Activated T-cell treated with anti-CD3 and anti-CD28 coated beads for 1 hour (primary cell): ENCODE measurements at regions not wholly inside any gene's neighbourhood (a gene's known extent, or its start where the extent isn't known, plus 50 kb on each side); places are given as distances from the start of the nearest gene placed in this dataset.
"Not testable (repeated sequence)": the region's sequence is repeated elsewhere in the genome, so short reads cannot be mapped to it uniquely, and the experiment has no call there.

ENCODE experiments used
- DNase-seq: peaks from one replicate; pipeline ENCODE4 v3.0.0-alpha.2; 2020; ENCODE audit warnings: low read depth

GRCh38 chr4:38470735-38471262 lies 193.2 kb upstream of the KLF3 start:
- DNase-seq = no peak

GRCh38 chr4:38482696-38483095 lies 181.3 kb upstream of the KLF3 start:
- no peak for DNase-seq

GRCh38 chr4:38483628-38484027 lies 180.4 kb upstream of the KLF3 start:
- DNase-seq = not testable (repeated sequence)

- DNase-seq = no peak
These were observed 174.8 kb upstream of the KLF3 start for GRCh38 chr4:38489011-38489861.

DNA sequence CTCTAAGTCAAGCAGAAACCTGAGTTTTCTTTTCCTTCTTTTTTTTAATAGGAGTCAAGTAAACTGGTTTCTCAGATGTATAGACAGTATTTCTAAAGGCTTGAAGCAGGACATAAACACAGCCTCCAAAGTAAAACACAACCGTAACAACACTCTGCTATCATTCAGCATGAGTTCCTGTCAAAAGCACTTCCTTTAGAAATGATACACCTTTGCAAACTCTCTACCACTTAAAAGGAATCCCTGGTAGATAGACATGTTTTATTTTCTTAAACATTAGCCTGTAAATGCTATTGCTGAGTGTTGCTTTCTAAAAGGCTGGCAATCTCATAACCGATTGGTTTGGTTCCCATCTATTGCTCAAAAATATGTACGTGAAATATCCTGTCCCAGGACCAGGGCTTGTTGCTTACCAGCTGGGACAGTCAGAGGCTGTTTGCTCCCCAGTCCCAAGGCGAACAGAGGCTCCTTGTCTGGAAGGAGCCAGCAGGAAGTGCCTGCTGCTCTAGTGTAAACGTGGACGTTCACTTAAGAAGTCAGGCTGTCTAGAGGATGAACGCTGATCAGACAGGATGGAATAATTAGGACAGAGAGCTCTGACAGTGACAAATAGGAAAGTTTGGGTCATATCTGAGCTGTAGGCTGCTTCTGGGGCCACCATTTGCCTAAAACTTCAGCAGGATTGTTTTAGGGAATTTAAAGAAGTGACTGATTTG lies 173.9 kb upstream of the KLF3 start:
- no peak for DNase-seq

DNA sequence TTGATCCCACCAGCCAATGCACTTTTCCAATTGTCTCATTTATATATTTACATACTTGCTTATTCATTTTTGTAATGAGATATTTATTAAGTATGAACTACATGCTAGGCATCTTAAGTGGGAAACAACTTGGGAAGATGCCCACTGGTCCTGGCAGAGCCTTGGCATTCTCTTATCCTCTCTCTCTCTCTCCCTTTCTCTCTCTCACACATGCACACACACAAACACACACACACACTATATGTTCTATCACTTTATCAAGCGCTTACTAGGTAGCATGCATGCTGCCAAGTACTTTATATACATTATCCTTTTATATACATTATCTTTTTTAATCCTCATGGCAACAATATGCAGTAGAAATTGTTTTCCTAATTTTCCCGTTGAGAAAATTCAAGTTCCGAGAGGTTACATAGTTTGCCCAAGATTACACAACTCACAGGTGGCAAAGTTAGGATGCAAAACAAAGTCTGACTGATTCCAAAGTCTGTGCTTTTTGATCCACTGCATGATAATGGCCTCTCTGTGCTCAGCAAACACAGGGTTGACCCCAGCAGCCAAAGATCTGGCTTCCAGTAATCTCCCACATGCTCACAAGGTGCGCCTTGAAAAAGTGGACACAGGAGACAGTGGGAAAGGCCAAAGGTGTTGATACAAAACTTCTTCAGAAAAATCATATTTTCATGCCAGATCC lies 173.1 kb upstream of the KLF3 start:
- DNase-seq = no peak

DNA sequence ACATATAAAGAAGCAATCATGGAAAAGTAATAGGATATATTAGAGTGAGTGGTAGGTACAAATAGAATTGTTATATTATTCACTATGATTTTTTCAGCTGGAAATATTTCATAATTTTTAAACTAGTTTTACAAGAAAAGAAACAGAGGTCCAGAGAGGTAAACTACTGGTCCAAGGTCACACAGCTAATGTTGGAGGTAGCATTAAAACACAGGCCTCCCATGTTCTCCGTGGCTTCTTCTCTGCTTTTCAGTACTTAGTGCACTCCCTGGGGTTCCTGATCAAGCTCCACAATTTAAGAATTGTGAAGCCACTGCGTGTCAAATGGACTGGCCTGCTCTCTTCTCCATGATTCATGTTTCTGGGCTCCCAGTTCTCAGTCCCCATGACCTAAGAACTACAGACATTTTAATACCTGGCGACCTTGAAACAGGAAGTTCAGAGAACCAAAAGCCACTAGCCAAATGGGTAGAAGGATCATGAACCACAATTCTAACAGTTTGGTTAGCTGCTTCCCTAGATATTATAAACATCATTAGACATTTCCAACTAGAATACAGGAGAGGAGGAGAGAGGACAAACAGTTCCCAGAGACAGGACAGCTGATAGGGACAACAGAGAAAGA lies 172.0 kb upstream of the KLF3 start:
- DNase-seq = no peak

DNA sequence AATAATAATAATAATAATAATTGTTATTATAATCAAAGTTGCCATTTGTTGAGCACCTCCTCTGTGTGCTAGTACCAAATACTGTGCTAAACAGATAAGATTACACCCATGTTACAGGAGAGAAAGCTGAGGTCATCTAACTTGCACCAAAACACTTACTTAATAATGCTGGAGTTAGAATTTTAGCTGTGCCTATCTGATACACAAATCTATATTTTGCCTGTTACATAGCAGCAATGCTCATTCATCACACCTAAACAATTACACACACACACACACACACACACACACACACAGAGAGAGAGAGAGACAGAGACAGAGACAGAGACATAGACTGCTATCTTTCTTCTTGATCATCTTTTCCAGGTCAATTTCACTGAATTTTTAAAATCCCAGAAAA lies 170.9 kb upstream of the KLF3 start:
- no peak for DNase-seq

DNA sequence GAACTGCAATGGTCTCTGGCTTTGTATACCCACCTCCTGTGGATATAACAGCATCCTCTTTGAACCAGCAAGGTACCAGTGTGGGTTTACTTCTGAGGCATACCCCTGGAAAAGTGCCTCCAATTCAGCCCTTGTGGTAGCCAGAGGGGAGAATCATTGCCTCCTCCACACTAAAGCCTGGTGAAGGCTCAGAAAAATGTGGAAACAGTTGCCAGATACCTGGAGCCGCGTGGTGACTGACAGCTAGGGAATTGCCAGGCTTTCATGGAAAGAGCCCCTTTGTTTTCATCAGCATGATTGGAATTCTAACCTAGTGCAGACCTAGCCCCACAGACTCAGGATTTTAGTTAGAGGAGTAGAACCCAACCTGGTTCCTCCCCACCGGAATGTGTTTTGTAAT lies 168.6 kb upstream of the KLF3 start:
- no peak for DNase-seq

DNA sequence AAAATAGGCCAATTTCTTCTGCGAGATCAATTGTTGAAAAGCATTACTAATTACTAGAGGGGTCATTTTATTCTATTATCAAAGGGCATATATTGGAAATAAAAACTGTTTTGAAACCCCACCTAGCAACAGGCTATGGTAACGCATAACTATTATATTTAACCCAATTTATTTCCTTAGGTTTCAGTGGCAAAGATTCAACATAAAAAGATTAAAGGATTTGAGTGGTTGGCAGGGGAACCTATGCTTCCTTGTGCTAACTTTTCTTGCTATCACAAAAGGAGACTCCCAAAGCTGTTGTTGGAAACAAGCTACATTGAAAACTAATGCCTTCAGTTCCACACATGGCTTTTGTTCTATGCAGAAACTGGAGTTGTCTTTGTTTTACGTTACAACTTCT lies 166.9 kb upstream of the KLF3 start:
- no peak for DNase-seq

GRCh38 chr4:38499101-38499500 lies 164.9 kb upstream of the KLF3 start:
- DNase-seq = no peak

DNA sequence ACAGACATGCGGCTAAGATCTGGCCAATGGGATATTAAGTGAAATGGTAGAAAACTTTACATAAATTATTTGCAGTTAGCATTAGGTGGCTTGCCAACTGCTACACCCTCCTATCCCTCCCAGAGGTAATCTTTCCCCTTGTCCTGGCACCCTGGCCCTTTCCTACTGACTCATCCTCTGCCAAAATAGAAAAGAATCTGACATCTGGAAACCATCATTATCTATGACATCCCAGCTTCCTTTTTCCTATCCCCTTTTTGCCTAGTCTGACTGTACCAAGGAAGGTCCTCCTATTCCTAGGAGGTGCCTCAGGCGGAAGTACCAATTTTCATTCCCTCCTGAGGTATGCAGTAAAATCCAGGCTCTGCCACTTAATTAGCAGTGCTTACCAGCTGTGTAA lies 163.6 kb upstream of the KLF3 start:
- no peak for DNase-seq

DNA sequence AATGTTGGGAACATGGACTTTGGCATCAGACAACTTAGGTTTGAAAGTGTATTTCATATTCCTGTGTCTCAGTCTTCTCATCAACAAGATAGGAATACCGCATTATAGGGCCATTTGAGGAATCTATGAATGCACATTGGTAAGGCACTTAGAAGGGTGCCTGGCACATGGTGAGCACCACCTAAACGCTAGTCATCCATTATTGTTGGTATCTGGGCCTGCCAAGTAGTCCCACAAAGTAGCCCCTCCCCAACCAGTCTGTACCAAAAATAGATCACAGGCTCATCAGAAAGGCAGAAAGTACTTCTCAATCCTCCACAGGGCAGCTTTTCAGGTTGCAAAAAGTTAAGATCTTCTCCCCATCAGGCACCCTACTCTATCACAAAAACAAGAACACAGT lies 162.3 kb upstream of the KLF3 start:
- no peak for DNase-seq

- DNase-seq = no peak
These were observed 160.2 kb upstream of the KLF3 start for GRCh38 chr4:38503689-38504395.

DNA sequence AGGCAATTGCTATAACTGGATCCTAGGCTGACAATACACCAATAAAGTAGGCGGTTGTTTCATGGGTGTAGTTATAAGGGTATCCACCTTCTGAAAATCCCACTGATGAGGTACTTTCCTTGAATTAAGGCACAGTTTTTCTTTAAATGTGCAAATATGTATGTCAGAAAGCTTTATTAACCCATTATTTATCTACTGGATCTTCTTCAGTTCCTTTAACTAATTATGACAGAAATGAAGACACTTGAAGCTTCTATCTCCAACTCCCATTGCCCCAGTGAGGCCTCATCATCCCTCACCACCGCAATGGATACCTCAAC lies 159.6 kb upstream of the KLF3 start:
- no peak for DNase-seq

DNA sequence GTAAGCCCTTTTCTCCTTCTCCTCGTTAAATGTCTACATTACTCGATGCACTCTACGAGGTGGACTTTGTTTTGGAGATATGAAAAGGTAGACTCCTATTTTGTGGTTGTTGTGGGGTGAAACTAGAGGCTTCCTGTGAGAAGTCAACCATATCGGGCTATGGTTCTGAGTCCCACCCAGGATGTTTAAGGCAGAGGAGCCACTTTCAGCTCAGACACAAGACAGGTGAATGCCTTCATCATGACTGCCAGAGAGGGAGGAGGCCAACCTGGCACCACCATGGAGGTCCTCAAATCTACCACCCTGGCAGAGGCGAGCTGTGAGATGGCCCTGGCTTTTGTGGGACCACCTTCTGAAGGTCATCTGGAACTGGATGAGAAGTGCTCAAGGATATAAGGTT lies 154.4 kb upstream of the KLF3 start:
- peak; percentile 30 for DNase-seq

DNA sequence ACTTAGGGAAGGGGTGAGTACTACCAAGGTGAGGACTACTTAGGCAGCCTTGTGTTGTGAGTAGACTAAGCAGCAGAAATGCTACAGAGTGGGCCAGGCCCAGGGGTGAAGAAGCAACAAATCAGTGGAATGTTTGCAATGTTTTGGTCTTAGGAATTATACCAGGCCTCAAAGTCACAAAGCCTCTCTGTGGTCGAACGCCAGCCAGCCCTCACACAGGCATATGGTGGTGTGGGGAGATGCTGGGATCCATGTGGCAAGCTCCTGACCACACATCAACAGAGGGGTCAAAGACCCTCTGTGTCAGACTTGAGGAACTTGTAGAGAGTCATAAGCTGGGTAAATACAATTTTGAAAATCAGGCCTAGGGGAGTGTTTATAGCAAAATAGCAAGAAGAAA lies 153.8 kb upstream of the KLF3 start:
- no peak for DNase-seq

GRCh38 chr4:38511702-38512101 lies 152.3 kb upstream of the KLF3 start:
- no peak for DNase-seq

- DNase-seq = no peak
These were observed 151.2 kb upstream of the KLF3 start for GRCh38 chr4:38512840-38513239.

DNA sequence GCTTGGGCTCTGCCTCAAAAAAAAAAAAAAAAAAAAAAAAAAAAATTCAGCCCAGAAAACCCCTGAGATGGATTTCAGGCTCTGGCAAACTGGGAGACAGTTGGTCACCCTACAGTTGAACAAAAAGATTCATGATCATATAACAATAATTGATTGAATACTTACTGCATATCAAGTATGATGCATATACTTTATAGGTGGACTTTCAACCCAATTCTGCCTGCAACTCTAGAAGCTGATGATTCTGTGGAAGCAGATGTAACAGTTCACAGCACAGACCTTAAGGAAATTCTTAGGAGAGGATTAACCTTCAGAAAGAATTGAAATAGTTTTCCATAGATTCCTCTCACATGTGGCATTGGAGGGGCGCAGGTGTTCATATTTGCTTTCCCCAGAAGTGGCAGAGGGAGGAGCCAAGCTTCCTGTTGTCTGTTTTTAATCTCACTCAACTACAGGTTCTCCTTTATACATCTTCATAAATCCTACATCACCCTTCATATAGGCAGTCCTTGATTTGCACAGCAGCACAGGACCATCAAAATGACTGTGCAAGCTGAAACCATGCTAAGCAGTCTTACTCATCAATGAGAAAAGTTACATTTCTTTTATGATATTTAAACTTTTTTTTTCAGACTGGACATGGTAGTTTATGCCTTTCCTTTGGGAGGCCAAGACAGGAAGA lies 149.4 kb upstream of the KLF3 start:
- no peak for DNase-seq

- DNase-seq = no peak
These were observed 147.8 kb upstream of the KLF3 start for GRCh38 chr4:38516190-38516589.
